ENCODE measurements at regions not wholly inside any gene's neighbourhood (a gene's known extent, or its start where the extent isn't known, plus 50 kb on each side); places are given as distances from the start of the nearest gene placed in this dataset.

DNA sequence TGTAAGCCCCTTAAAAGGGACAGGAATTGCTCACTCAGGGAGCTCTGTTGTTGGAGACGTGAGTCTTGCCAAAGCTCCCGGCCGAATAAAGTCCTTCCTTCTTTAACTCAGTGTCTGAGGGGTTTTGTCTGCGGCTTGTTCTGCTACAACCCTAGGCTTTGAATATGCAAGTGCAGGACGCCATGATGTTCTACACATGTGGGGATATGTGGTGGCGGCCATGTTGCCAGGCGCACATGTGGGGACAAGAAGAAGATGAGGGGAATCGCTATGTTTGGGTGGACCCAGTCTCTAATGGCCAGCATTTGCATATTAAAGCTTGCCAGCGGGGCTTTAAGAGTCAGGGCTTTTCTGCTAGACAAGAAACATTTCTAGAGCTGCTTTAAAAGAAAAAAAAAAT, 96.8 kb upstream of the CA10 start:
- TF ChIP-seq, protein P1, sequence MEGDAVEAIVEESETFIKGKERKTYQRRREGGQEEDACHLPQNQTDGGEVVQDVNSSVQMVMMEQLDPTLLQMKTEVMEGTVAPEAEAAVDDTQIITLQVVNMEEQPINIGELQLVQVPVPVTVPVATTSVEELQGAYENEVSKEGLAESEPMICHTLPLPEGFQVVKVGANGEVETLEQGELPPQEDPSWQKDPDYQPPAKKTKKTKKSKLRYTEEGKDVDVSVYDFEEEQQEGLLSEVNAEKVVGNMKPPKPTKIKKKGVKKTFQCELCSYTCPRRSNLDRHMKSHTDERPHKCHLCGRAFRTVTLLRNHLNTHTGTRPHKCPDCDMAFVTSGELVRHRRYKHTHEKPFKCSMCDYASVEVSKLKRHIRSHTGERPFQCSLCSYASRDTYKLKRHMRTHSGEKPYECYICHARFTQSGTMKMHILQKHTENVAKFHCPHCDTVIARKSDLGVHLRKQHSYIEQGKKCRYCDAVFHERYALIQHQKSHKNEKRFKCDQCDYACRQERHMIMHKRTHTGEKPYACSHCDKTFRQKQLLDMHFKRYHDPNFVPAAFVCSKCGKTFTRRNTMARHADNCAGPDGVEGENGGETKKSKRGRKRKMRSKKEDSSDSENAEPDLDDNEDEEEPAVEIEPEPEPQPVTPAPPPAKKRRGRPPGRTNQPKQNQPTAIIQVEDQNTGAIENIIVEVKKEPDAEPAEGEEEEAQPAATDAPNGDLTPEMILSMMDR (IDR thresholded peaks at IDR 0.05; ENCODE audit: low read length) = no peak
- no peak for TF ChIP-seq EZH2 (IDR thresholded peaks at IDR 0.05; ENCODE audit: borderline replicate concordance, low read length)

Data from OCI-LY1 (cell line).